ENCODE measurements at regions not wholly inside any gene's neighbourhood (a gene's known extent, or its start where the extent isn't known, plus 50 kb on each side); places are given as distances from the start of the nearest gene placed in this dataset.
"Not testable (repeated sequence)": the region's sequence is repeated elsewhere in the genome, so short reads cannot be mapped to it uniquely, and the experiment has no call there.

DNA sequence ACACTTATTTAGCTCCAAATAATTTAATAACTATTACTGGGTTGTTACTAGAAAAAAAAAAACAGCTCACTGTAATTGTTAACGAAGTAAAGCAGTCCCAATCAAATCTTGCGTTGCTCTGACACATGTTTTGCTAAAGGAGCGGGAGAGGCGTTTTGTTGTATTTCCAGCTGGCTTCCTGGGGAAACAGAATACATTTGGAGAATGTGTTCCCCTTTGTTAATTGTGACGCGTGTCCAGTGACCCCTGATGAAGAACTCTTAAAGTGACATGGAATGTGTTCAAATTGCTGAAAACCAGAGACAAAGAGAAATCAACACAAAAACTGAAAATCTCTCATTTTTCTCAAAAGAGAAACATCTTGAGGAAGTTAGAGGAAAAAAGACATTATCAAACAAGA lies 1690.6 kb downstream of the SPATA31A7 start:
- TF ChIP-seq, protein P1, sequence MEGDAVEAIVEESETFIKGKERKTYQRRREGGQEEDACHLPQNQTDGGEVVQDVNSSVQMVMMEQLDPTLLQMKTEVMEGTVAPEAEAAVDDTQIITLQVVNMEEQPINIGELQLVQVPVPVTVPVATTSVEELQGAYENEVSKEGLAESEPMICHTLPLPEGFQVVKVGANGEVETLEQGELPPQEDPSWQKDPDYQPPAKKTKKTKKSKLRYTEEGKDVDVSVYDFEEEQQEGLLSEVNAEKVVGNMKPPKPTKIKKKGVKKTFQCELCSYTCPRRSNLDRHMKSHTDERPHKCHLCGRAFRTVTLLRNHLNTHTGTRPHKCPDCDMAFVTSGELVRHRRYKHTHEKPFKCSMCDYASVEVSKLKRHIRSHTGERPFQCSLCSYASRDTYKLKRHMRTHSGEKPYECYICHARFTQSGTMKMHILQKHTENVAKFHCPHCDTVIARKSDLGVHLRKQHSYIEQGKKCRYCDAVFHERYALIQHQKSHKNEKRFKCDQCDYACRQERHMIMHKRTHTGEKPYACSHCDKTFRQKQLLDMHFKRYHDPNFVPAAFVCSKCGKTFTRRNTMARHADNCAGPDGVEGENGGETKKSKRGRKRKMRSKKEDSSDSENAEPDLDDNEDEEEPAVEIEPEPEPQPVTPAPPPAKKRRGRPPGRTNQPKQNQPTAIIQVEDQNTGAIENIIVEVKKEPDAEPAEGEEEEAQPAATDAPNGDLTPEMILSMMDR (IDR thresholded peaks at IDR 0.05): not testable (repeated sequence)
- not testable (repeated sequence) for TF ChIP-seq POLR2A (IDR thresholded peaks at IDR 0.05)
